ENCODE measurements at regions not wholly inside any gene's neighbourhood (a gene's known extent, or its start where the extent isn't known, plus 50 kb on each side); places are given as distances from the start of the nearest gene placed in this dataset.

GRCh38 chr2:215805493-215805892 lies 207.9 kb downstream of the MREG start:
- no peak for TF ChIP-seq POLR2A (IDR thresholded peaks at IDR 0.05)
- no peak for TF ChIP-seq CTCF (IDR thresholded peaks at IDR 0.05)
